ENCODE measurements at regions not wholly inside any gene's neighbourhood (a gene's known extent, or its start where the extent isn't known, plus 50 kb on each side); places are given as distances from the start of the nearest gene placed in this dataset.
"Not testable (repeated sequence)": the region's sequence is repeated elsewhere in the genome, so short reads cannot be mapped to it uniquely, and the experiment has no call there.

GRCh38 chr10:130350996-130351395 is 214.8 kb downstream of the GLRX3 start:
- no peak for DNase-seq (ENCODE audit: low spot score)
- TF ChIP-seq, protein P1, sequence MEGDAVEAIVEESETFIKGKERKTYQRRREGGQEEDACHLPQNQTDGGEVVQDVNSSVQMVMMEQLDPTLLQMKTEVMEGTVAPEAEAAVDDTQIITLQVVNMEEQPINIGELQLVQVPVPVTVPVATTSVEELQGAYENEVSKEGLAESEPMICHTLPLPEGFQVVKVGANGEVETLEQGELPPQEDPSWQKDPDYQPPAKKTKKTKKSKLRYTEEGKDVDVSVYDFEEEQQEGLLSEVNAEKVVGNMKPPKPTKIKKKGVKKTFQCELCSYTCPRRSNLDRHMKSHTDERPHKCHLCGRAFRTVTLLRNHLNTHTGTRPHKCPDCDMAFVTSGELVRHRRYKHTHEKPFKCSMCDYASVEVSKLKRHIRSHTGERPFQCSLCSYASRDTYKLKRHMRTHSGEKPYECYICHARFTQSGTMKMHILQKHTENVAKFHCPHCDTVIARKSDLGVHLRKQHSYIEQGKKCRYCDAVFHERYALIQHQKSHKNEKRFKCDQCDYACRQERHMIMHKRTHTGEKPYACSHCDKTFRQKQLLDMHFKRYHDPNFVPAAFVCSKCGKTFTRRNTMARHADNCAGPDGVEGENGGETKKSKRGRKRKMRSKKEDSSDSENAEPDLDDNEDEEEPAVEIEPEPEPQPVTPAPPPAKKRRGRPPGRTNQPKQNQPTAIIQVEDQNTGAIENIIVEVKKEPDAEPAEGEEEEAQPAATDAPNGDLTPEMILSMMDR (IDR thresholded peaks at IDR 0.05; ENCODE audit: extremely low read depth, missing control alignments) = no peak

GRCh38 chr10:130351466-130352290 is 215.5 kb downstream of the GLRX3 start:
- TF ChIP-seq, protein P1 (IDR thresholded peaks at IDR 0.05; ENCODE audit: extremely low read depth, missing control alignments) = no peak
- no peak for DNase-seq (ENCODE audit: low spot score)

DNA sequence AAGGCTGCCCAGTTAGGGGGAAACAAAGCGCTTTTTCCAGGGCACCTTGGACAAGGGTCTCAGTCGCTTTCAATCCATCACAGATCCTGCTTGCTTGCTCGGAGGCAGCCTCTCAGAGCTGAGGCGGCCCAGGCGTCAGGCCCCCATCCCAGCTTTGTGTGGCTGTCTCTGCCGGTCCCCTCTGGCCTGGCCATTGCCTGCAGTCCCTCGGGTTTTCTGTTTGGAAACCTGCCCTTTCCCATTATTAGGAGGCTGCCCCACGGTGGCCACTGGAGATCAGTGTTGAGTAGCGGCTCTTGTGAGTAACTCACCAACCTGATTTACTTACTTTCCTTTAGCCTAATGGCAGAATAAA is 216.1 kb downstream of the GLRX3 start:
- TF ChIP-seq, protein P1 (IDR thresholded peaks at IDR 0.05; ENCODE audit: extremely low read depth, missing control alignments) = no peak
- DNase-seq (ENCODE audit: low spot score) = no peak

DNA sequence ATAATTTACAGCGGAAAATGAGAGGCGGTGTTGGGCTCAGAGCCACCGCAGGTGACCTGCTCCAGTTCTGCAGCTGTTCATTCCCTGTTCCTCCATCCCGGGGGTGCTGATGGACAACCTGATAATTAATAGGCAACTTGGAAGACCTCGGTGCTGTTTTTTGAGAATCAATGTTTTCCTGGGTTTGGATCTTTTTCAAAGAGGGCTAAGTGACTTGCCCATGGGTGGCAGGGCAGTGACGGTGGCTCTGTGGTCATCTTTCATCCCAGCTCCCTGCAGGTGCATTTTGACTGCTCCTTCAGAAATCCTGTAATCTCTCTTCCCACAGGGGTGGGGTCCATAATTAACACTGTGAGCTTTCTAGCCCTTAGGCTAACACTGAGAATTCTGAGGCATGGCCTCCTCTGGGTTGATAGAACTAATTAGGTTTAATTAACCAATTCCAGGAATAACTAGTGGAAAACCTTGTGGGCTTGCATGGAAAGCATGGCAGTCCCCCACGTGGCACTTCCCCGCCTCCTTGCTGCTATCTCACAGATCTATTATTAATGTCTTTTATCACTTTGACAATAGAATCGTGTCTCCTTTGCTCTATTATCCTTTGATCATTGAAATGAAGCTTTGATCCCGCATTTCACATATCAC is 217.9 kb downstream of the GLRX3 start:
- TF ChIP-seq, protein P1 (IDR thresholded peaks at IDR 0.05; ENCODE audit: extremely low read depth, missing control alignments) = no peak
- DNase-seq (ENCODE audit: low spot score) = no peak

- no peak for DNase-seq (ENCODE audit: low spot score)
- TF ChIP-seq, protein P1 (IDR thresholded peaks at IDR 0.05; ENCODE audit: extremely low read depth, missing control alignments) = no peak
These were observed 218.4 kb downstream of the GLRX3 start for GRCh38 chr10:130354573-130354954.

GRCh38 chr10:130354976-130355795 is 219.0 kb downstream of the GLRX3 start:
- no peak for DNase-seq (ENCODE audit: low spot score)
- TF ChIP-seq, protein P1 (IDR thresholded peaks at IDR 0.05; ENCODE audit: extremely low read depth, missing control alignments) = no peak

DNA sequence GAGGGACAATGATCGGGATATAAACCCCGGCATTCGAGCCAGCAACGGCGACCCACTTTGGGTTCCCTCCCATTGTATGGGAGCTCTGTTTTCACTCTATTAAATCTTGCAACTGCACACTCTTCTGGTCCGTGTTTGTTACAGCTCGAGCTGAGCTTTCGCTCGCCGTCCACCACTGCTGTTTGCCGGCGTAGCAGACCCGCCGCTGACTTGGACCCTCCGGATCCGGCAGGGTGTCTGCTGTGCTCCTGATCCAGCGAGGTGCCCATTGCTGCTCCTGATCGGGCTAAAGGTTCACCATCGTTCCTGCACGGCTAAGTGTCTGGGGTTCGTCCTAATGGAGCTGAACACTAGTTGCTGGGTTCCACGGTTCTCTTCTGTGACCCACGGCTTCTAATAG is 220.2 kb downstream of the GLRX3 start:
- DNase-seq (ENCODE audit: low spot score) = not testable (repeated sequence)
